H7 (cell line): ENCODE measurements at regions not wholly inside any gene's neighbourhood (a gene's known extent, or its start where the extent isn't known, plus 50 kb on each side); places are given as distances from the start of the nearest gene placed in this dataset.
"Not testable (repeated sequence)": the region's sequence is repeated elsewhere in the genome, so short reads cannot be mapped to it uniquely, and the experiment has no call there.

Experiments used
- DNase-seq: peaks from one replicate; pipeline ENCODE4 v3.0.0; 2012
- H3K27me3 ChIP-seq: 2 replicates; pipeline ENCODE4 v1.6.0; 2011; ENCODE audit warnings: mild to moderate bottlenecking, low read length; ENCODE audit not compliant: control insufficient read depth, insufficient read depth
- H3K36me3 ChIP-seq: replicated peaks from 2 replicates; pipeline ENCODE4 v1.5.1; 2011; ENCODE audit warnings: low read length; ENCODE audit not compliant: control insufficient read depth, insufficient read depth
- H3K4me3 ChIP-seq: 2 replicates; pipeline ENCODE4 v1.5.1; 2011; ENCODE audit warnings: low read depth, mild to moderate bottlenecking, control low read depth, low read length, moderate library complexity; ENCODE audit not compliant: insufficient read depth

- H3K4me3 ChIP-seq = no peak overlapping the region
- DNase-seq = no peak
- no peaks in the 10 kb centered on the region for H3K27me3 ChIP-seq
- no peaks in the 10 kb centered on the region for H3K36me3 ChIP-seq
These were observed 413.5 kb downstream of the CNTN3 start for GRCh38 chr3:74200952-74201351.

GRCh38 chr3:74178664-74179063 lies 435.8 kb downstream of the CNTN3 start:
- H3K36me3 ChIP-seq, H3K27me3 ChIP-seq, H3K4me3 ChIP-seq, DNase-seq: not testable (repeated sequence)

- H3K36me3 ChIP-seq = no peaks in the 10 kb centered on the region
- H3K27me3 ChIP-seq = no peaks in the 10 kb centered on the region
- DNase-seq = no peak
- H3K4me3 ChIP-seq = no peak overlapping the region
These were observed 441.4 kb downstream of the CNTN3 start for GRCh38 chr3:74173090-74173489.

GRCh38 chr3:74167926-74168325 lies 446.5 kb downstream of the CNTN3 start:
- Histone ChIP-seq H3K27me3 (no peaks in the 10 kb centered on the region), H3K36me3 (no peaks in the 10 kb centered on the region), H3K4me3 (no peak overlapping the region)
- no peak for DNase-seq

GRCh38 chr3:74165211-74165610 lies 449.2 kb downstream of the CNTN3 start:
- no peak for DNase-seq
- H3K4me3 ChIP-seq = no peak overlapping the region
- H3K36me3 ChIP-seq = no peaks in the 10 kb centered on the region
- H3K27me3 ChIP-seq = no peaks in the 10 kb centered on the region

GRCh38 chr3:74149466-74149865 lies 465.0 kb downstream of the CNTN3 start:
- no peak for DNase-seq
- no peaks in the 10 kb centered on the region for H3K27me3 ChIP-seq

GRCh38 chr3:74145277-74145676 lies 469.2 kb downstream of the CNTN3 start:
- Histone ChIP-seq H3K27me3 (no peaks in the 10 kb centered on the region), H3K4me3 (no peak overlapping the region), H3K36me3 (no peaks in the 10 kb centered on the region)
- no peak for DNase-seq

More at GRCh38 chr3:74149466-74149865, 465.0 kb downstream of the CNTN3 start:
- H3K4me3 ChIP-seq = no peak overlapping the region
- no peaks in the 10 kb centered on the region for H3K36me3 ChIP-seq

GRCh38 chr3:74139648-74140047 lies 474.8 kb downstream of the CNTN3 start:
- H3K27me3 ChIP-seq = no peaks in the 10 kb centered on the region
- peak; percentile 26 for DNase-seq

GRCh38 chr3:74137790-74138189 lies 476.7 kb downstream of the CNTN3 start:
- no peak for DNase-seq
- H3K4me3 ChIP-seq = no peak overlapping the region
- no peaks in the 10 kb centered on the region for H3K36me3 ChIP-seq
- H3K27me3 ChIP-seq = no peaks in the 10 kb centered on the region

More at GRCh38 chr3:74139648-74140047, 474.8 kb downstream of the CNTN3 start:
- Histone ChIP-seq H3K4me3 (no peak overlapping the region), H3K36me3 (no peaks in the 10 kb centered on the region)

- no peaks in the 10 kb centered on the region for H3K36me3 ChIP-seq
- H3K4me3 ChIP-seq = no peak overlapping the region
- no peaks in the 10 kb centered on the region for H3K27me3 ChIP-seq
- DNase-seq = no peak
These were observed 478.7 kb downstream of the CNTN3 start for GRCh38 chr3:74135808-74136207.

GRCh38 chr3:74134831-74135230 lies 479.6 kb downstream of the CNTN3 start:
- Histone ChIP-seq H3K27me3 (no peaks in the 10 kb centered on the region), H3K4me3 (no peak overlapping the region), H3K36me3 (no peaks in the 10 kb centered on the region)
- DNase-seq = no peak

- not testable (repeated sequence) for H3K36me3 ChIP-seq, H3K4me3 ChIP-seq, DNase-seq, H3K27me3 ChIP-seq
These were observed 482.7 kb downstream of the CNTN3 start for GRCh38 chr3:74131546-74132328.

- Histone ChIP-seq H3K36me3 (no peaks in the 10 kb centered on the region), H3K4me3 (no peak overlapping the region), H3K27me3 (no peaks in the 10 kb centered on the region)
- no peak for DNase-seq
These were observed 484.8 kb downstream of the CNTN3 start for GRCh38 chr3:74129611-74130010.

- no peaks in the 10 kb centered on the region for H3K27me3 ChIP-seq
- no peaks in the 10 kb centered on the region for H3K36me3 ChIP-seq
- DNase-seq = no peak
- no peak overlapping the region for H3K4me3 ChIP-seq
These were observed 485.4 kb downstream of the CNTN3 start for GRCh38 chr3:74129056-74129455.

GRCh38 chr3:74127256-74127655 lies 487.2 kb downstream of the CNTN3 start:
- Histone ChIP-seq H3K4me3 (no peak overlapping the region), H3K27me3 (no peaks in the 10 kb centered on the region), H3K36me3 (no peaks in the 10 kb centered on the region)
- DNase-seq = no peak

- DNase-seq = no peak
- Histone ChIP-seq H3K36me3 (no peaks in the 10 kb centered on the region), H3K4me3 (no peak overlapping the region), H3K27me3 (no peaks in the 10 kb centered on the region)
These were observed 489.7 kb downstream of the CNTN3 start for GRCh38 chr3:74124782-74125181.
